ENCODE measurements at regions not wholly inside any gene's neighbourhood (a gene's known extent, or its start where the extent isn't known, plus 50 kb on each side); places are given as distances from the start of the nearest gene placed in this dataset.

GRCh38 chr10:131402771-131403650 is 91.5 kb upstream of the TCERG1L start:
- no peak overlapping the region for H2AFZ ChIP-seq (ENCODE audit: low read length)
- H3K4me2 ChIP-seq (ENCODE audit: low read depth, low read length), result no peak overlapping the region
- H3K9me2 ChIP-seq (replicated peaks; ENCODE audit: insufficient read depth, low read length), result no peaks in the 10 kb centered on the region
- no peak for DNase-seq
- TF ChIP-seq EZH2 (optimal IDR thresholded peaks at IDR 0.05; ENCODE audit: low read depth, low read length) (no peak), CTCF (IDR thresholded peaks at IDR 0.05; ENCODE audit: low read length) (no peak), EZH2phosphoT487 (IDR thresholded peaks at IDR 0.05; ENCODE audit: low read length) (no peak)
- H3K27ac ChIP-seq (ENCODE audit: low read length), result no peak overlapping the region
- no peaks in the 10 kb centered on the region for H3F3A ChIP-seq (ENCODE audit: insufficient read depth, low read length)
- H3K9ac ChIP-seq (ENCODE audit: low read length), result no peak overlapping the region
- no peaks in the 10 kb centered on the region for H3K4me1 ChIP-seq (ENCODE audit: low read length)
- H3K4me3 ChIP-seq (ENCODE audit: low read length), result no peak overlapping the region
- no peaks in the 10 kb centered on the region for H3K27me3 ChIP-seq (replicated peaks; ENCODE audit: insufficient read depth, low read length)
- H3K9me3 ChIP-seq (replicated peaks; ENCODE audit: insufficient read depth, low read length), result no peaks in the 10 kb centered on the region
- H3K79me2 ChIP-seq (ENCODE audit: low read length), result no peaks in the 10 kb centered on the region
- no peaks in the 10 kb centered on the region for H4K20me1 ChIP-seq (ENCODE audit: insufficient read depth, low read length)
- no peaks in the 10 kb centered on the region for H3K36me3 ChIP-seq (replicated peaks; ENCODE audit: insufficient read depth, low read length)

GRCh38 chr10:131403936-131404335 is 92.4 kb upstream of the TCERG1L start:
- no peaks in the 10 kb centered on the region for H3K27me3 ChIP-seq (replicated peaks; ENCODE audit: insufficient read depth, low read length)
- no peak overlapping the region for H3K4me3 ChIP-seq (ENCODE audit: low read length)
- H3K4me1 ChIP-seq (ENCODE audit: low read length), result no peaks in the 10 kb centered on the region
- H3K9me3 ChIP-seq (replicated peaks; ENCODE audit: insufficient read depth, low read length), result no peaks in the 10 kb centered on the region
- H3F3A ChIP-seq (ENCODE audit: insufficient read depth, low read length), result no peaks in the 10 kb centered on the region
- H4K20me1 ChIP-seq (ENCODE audit: insufficient read depth, low read length), result no peaks in the 10 kb centered on the region
- no peak overlapping the region for H3K4me2 ChIP-seq (ENCODE audit: low read depth, low read length)
- no peak overlapping the region for H2AFZ ChIP-seq (ENCODE audit: low read length)
- H3K9me2 ChIP-seq (replicated peaks; ENCODE audit: insufficient read depth, low read length), result no peaks in the 10 kb centered on the region
- DNase-seq, result no peak
- H3K36me3 ChIP-seq (replicated peaks; ENCODE audit: insufficient read depth, low read length), result no peaks in the 10 kb centered on the region
- TF ChIP-seq CTCF (IDR thresholded peaks at IDR 0.05; ENCODE audit: low read length) (no peak), EZH2 (optimal IDR thresholded peaks at IDR 0.05; ENCODE audit: low read depth, low read length) (no peak)
- H3K9ac ChIP-seq (ENCODE audit: low read length), result no peak overlapping the region
- no peak overlapping the region for H3K27ac ChIP-seq (ENCODE audit: low read length)
- no peaks in the 10 kb centered on the region for H3K79me2 ChIP-seq (ENCODE audit: low read length)

- H4K20me1 ChIP-seq (ENCODE audit: insufficient read depth, low read length), result no peaks in the 10 kb centered on the region
- no peak overlapping the region for H3K4me2 ChIP-seq (ENCODE audit: low read depth, low read length)
- TF ChIP-seq EZH2 (optimal IDR thresholded peaks at IDR 0.05; ENCODE audit: low read depth, low read length) (no peak), EZH2phosphoT487 (IDR thresholded peaks at IDR 0.05; ENCODE audit: low read length) (no peak)
- H3F3A ChIP-seq (ENCODE audit: insufficient read depth, low read length), result no peaks in the 10 kb centered on the region
- no peaks in the 10 kb centered on the region for H3K27me3 ChIP-seq (replicated peaks; ENCODE audit: insufficient read depth, low read length)
- H2AFZ ChIP-seq (ENCODE audit: low read length), result no peak overlapping the region
- no peaks in the 10 kb centered on the region for H3K9me2 ChIP-seq (replicated peaks; ENCODE audit: insufficient read depth, low read length)
- no peak overlapping the region for H3K9ac ChIP-seq (ENCODE audit: low read length)
- no peaks in the 10 kb centered on the region for H3K4me1 ChIP-seq (ENCODE audit: low read length)
- H3K9me3 ChIP-seq (replicated peaks; ENCODE audit: insufficient read depth, low read length), result no peaks in the 10 kb centered on the region
- H3K79me2 ChIP-seq (ENCODE audit: low read length), result no peaks in the 10 kb centered on the region
- no peak for DNase-seq
- no peak overlapping the region for H3K4me3 ChIP-seq (ENCODE audit: low read length)
- H3K27ac ChIP-seq (ENCODE audit: low read length), result no peak overlapping the region
- no peaks in the 10 kb centered on the region for H3K36me3 ChIP-seq (replicated peaks; ENCODE audit: insufficient read depth, low read length)
Measured at GRCh38 chr10:131404886-131405285, 93.4 kb upstream of the TCERG1L start.

All from MM.1S (cell line).